MM.1S (cell line): ENCODE measurements at regions not wholly inside any gene's neighbourhood (a gene's known extent, or its start where the extent isn't known, plus 50 kb on each side); places are given as distances from the start of the nearest gene placed in this dataset.

Experiments used
- DNase-seq: peaks from one replicate; pipeline ENCODE4 v3.0.0-alpha.2; 2015
- H2AFZ ChIP-seq: fragments of 300-600 bp; sonication (generic); 2 replicates; pipeline ENCODE4 v1.6.0; 2016; ENCODE audit warnings: antibody characterized with exemption, low read length
- H3F3A ChIP-seq: fragments of 300-600 bp; sonication (generic); 2 replicates; pipeline ENCODE4 v1.6.1; 2016; ENCODE audit warnings: mild to moderate bottlenecking, antibody characterized with exemption, low read length, moderate library complexity, mixed read lengths; ENCODE audit not compliant: insufficient read depth
- H3K27ac ChIP-seq: fragments of 300-600 bp; sonication (generic); 2 replicates; pipeline ENCODE4 v1.5.1; 2016; ENCODE audit warnings: mild to moderate bottlenecking, low read length
- H3K27me3 ChIP-seq: fragments of 300-600 bp; sonication (generic); replicated peaks from 2 replicates; pipeline ENCODE4 v1.6.0; 2016; ENCODE audit warnings: low read length; ENCODE audit not compliant: insufficient read depth
- H3K36me3 ChIP-seq: fragments of 300-600 bp; sonication (generic); replicated peaks from 2 replicates; pipeline ENCODE4 v1.6.1; 2016; ENCODE audit warnings: mild to moderate bottlenecking, low read length, mixed read lengths; ENCODE audit not compliant: insufficient read depth
- H3K4me1 ChIP-seq: fragments of 300-600 bp; sonication (generic); 2 replicates; pipeline ENCODE4 v1.6.1; 2016; ENCODE audit warnings: low read length, mixed read lengths
- H3K4me2 ChIP-seq: fragments of 300-600 bp; sonication (generic); 2 replicates; pipeline ENCODE4 v1.6.0; 2016; ENCODE audit warnings: low read depth, low read length
- H3K4me3 ChIP-seq: fragments of 300-600 bp; sonication (generic); 2 replicates; pipeline ENCODE4 v1.5.1; 2016; ENCODE audit warnings: low read length, mixed read lengths
- H3K79me2 ChIP-seq: fragments of 300-600 bp; sonication (generic); 2 replicates; pipeline ENCODE4 v1.6.1; 2016; ENCODE audit warnings: mixed run types, low read length, mixed read lengths
- H3K9ac ChIP-seq: fragments of 300-600 bp; sonication (generic); 2 replicates; pipeline ENCODE4 v1.6.1; 2016; ENCODE audit warnings: low read length, mixed read lengths
- H3K9me2 ChIP-seq: fragments of 300-600 bp; sonication (generic); replicated peaks from 2 replicates; pipeline ENCODE4 v1.6.1; 2016; ENCODE audit warnings: mild to moderate bottlenecking, low read length, mixed read lengths; ENCODE audit not compliant: insufficient read depth
- H3K9me3 ChIP-seq: fragments of 300-600 bp; sonication (generic); replicated peaks from 2 replicates; pipeline ENCODE4 v1.6.1; 2016; ENCODE audit warnings: mild to moderate bottlenecking, low read length, mixed read lengths; ENCODE audit not compliant: insufficient read depth
- H4K20me1 ChIP-seq: fragments of 300-600 bp; sonication (generic); 2 replicates; pipeline ENCODE4 v1.6.1; 2016; ENCODE audit warnings: mild to moderate bottlenecking, low read length, moderate library complexity, mixed read lengths; ENCODE audit not compliant: insufficient read depth
- EZH2 ChIP-seq: fragments of 300-600 bp; sonication (generic); optimal IDR thresholded peaks from 2 replicates; pipeline ENCODE3; 2017; ENCODE audit warnings: low read depth, mild to moderate bottlenecking, antibody characterized with exemption, low read length, mixed read lengths
- EZH2phosphoT487 ChIP-seq: fragments of 300-600 bp; sonication (generic); IDR thresholded peaks from 2 replicates; pipeline ENCODE4 v1.6.1; 2018; ENCODE audit warnings: antibody characterized with exemption, low read length
- TF ChIP-seq, protein P1 (sequence below): fragments of 300-600 bp; sonication (generic); IDR thresholded peaks from 2 replicates; pipeline ENCODE4 v1.5.1; 2016; ENCODE audit warnings: antibody characterized with exemption, low read length, mixed read lengths

DNA sequence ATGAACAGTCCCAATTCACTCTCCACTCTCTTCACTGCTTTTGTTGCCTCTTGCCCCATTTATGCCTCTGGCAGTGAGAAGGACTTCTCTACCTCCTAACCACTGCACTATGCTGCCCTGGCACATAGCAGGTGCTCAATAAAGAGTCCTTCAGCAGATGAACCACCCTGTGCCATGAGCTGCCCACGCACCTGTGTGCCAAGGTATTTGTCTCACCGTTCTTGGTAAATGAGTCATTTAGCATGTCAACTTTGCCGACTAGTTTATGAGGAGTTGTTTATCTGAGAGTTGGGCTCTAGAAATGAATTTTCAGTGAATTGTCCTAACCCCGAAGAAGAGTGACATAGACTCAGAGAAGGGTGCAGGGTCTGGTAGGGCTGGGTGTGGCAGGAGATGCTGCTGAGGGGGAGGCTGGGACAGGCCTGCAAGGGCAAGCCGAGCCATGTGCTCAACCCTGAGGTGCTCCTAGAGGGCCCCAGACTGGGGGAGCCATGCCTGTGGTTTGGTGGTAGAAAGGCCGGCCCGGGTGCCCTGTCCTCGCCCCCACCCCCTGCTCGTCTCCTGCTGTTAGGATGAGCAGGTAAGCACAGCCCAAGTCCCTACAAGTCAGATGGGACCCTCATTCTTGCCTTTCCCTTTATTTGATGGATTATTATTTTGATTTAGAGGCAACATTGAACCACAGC is 654.5 kb downstream of the MATN1 start:
- Histone ChIP-seq H2AFZ (no peak overlapping the region), H3K27ac (no peak overlapping the region), H3K79me2 (no peaks in the 10 kb centered on the region), H3K9me3 (no peaks in the 10 kb centered on the region), H3K4me2 (no peak overlapping the region), H3K9me2 (no peaks in the 10 kb centered on the region), H3K36me3 (no peaks in the 10 kb centered on the region), H4K20me1 (no peaks in the 10 kb centered on the region), H3K9ac (no peak overlapping the region), H3F3A (no peaks in the 10 kb centered on the region), H3K4me3 (no peak overlapping the region), H3K27me3 (peaks cover 61% of the 10 kb centered on the region), H3K4me1 (no peaks in the 10 kb centered on the region)
- DNase-seq = no peak
- TF ChIP-seq EZH2phosphoT487 = no peak
- no peak for TF ChIP-seq EZH2
- TF ChIP-seq, protein P1, sequence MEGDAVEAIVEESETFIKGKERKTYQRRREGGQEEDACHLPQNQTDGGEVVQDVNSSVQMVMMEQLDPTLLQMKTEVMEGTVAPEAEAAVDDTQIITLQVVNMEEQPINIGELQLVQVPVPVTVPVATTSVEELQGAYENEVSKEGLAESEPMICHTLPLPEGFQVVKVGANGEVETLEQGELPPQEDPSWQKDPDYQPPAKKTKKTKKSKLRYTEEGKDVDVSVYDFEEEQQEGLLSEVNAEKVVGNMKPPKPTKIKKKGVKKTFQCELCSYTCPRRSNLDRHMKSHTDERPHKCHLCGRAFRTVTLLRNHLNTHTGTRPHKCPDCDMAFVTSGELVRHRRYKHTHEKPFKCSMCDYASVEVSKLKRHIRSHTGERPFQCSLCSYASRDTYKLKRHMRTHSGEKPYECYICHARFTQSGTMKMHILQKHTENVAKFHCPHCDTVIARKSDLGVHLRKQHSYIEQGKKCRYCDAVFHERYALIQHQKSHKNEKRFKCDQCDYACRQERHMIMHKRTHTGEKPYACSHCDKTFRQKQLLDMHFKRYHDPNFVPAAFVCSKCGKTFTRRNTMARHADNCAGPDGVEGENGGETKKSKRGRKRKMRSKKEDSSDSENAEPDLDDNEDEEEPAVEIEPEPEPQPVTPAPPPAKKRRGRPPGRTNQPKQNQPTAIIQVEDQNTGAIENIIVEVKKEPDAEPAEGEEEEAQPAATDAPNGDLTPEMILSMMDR = no peak

DNA sequence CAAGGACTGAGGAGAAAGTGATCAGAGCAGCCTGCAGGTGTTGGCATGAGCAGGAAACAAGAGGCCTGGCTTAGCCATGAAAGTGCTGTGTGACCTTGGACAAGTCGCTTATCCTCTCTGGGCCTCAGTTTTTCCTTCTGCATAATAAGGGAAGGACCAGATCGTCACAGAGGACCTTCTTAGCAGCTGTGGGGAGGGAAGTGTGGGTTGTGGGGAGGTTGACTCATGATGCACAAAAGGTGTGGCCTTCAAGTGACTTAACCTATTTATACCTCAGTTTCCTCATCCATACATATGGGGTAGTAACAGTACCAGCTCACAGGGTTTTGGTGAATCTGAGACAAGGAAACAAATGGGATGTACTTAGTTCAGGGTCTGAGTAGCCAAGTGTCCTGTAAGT is 658.8 kb downstream of the MATN1 start:
- Histone ChIP-seq H3K9ac (no peak overlapping the region), H3K79me2 (no peaks in the 10 kb centered on the region), H3K36me3 (no peaks in the 10 kb centered on the region), H3F3A (no peaks in the 10 kb centered on the region), H3K9me3 (no peaks in the 10 kb centered on the region), H3K9me2 (no peaks in the 10 kb centered on the region), H2AFZ (no peak overlapping the region), H3K4me1 (no peaks in the 10 kb centered on the region), H3K27me3 (peaks cover 77% of the 10 kb centered on the region), H4K20me1 (no peaks in the 10 kb centered on the region), H3K27ac (no peak overlapping the region), H3K4me2 (no peak overlapping the region), H3K4me3 (no peak overlapping the region)
- DNase-seq = no peak
- TF ChIP-seq EZH2phosphoT487 = no peak
- TF ChIP-seq, protein P1 = no peak
- no peak for TF ChIP-seq EZH2

DNA sequence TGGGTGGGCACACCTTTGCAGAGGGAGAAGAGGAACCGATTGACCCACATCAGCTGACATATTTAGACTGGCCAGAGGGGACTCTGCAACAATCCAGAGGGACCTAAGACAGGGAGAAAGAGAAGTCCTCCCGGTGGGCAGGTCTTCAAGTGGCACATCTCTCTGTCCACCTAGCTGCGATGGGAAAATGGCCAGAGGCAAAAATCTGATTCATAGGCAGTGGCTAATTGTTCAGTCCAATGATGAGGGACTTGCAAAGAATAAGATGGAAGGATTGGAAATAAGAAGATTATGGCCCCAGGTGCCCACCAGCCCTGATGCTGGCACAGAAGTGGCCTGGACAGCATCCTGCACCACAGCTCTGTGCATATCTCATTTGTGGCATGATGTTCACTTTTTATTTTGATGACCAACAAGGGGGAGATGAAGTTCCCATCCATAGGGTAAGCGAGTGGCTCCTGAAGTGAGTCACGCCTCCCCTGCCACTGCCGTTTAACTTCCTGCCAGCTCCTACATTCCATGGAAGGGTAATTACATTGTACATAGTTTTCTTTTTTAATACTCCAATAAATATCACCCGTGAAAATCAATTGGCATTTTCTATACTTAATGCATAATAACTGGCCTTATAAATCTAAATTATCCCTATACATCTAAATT is 659.6 kb downstream of the MATN1 start:
- Histone ChIP-seq H3F3A (no peaks in the 10 kb centered on the region), H3K27ac (no peak overlapping the region), H4K20me1 (no peaks in the 10 kb centered on the region), H3K4me2 (no peak overlapping the region), H3K4me1 (no peaks in the 10 kb centered on the region), H2AFZ (no peak overlapping the region), H3K27me3 (peaks cover 77% of the 10 kb centered on the region), H3K36me3 (no peaks in the 10 kb centered on the region), H3K9ac (no peak overlapping the region), H3K4me3 (no peak overlapping the region), H3K9me2 (no peaks in the 10 kb centered on the region), H3K79me2 (no peaks in the 10 kb centered on the region), H3K9me3 (no peaks in the 10 kb centered on the region)
- TF ChIP-seq EZH2phosphoT487 = no peak
- no peak for TF ChIP-seq EZH2
- TF ChIP-seq, protein P1 = no peak
- no peak for DNase-seq
